ENCODE measurements at regions not wholly inside any gene's neighbourhood (a gene's known extent, or its start where the extent isn't known, plus 50 kb on each side); places are given as distances from the start of the nearest gene placed in this dataset.
"Not testable (repeated sequence)": the region's sequence is repeated elsewhere in the genome, so short reads cannot be mapped to it uniquely, and the experiment has no call there.

GRCh38 chr3:144963810-144964209 is 992.2 kb downstream of the DIPK2A start:
- DNase-seq = no peak

- no peak for DNase-seq
These were observed 994.9 kb downstream of the DIPK2A start for GRCh38 chr3:144966560-144966959.

DNA sequence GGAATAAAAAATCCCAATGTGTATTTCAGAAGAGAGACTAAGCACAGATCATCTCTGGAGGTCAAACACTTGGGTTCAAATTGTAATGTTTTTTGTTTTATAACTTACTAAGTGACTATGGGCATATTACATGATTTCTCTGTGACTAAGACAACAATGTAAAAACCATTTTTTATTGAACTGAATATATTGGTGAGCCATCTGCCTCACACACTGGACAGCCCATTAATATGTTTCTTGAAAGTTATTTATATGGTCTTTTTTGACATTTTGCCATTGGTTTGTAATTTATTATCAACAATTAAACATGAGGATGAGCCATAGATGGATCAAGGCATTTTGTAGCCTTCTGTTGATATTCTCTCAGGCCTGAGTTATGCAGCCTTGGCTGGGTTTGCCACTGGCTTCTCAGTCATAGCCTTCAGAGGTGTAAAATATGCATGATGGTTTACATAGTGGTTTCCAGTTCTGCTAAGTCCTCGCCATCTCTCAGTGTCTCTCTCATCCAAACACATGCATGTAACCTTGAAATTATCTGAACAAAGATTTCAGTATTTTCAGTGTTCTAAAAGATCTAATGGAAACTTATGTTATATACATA is 997.2 kb downstream of the DIPK2A start:
- no peak for DNase-seq

GRCh38 chr3:144984481-144984880 is 1012.9 kb downstream of the DIPK2A start:
- DNase-seq = not testable (repeated sequence)

GRCh38 chr3:144989807-144990206 is 1018.2 kb downstream of the DIPK2A start:
- no peak for DNase-seq

GRCh38 chr3:144995856-144996255 is 1024.2 kb downstream of the DIPK2A start:
- DNase-seq = no peak

DNA sequence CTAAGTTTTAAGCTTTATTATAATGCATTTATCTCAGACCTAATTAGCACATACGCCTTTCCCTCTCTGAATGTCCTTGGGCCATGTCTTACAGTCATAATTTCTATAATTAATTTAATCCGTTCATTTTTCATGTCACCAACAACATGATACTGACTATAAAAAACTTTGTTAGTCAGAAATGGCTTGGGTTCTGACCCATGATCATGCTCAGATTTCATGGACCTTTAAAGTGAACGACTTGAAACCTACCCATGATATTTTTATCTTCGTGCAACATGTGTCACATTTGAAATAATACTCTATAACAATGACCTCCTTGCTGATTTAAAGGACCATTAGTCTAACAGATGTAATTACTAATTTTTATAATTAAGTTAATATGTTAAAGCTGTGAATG is 1033.8 kb downstream of the DIPK2A start:
- no peak for DNase-seq

DNA sequence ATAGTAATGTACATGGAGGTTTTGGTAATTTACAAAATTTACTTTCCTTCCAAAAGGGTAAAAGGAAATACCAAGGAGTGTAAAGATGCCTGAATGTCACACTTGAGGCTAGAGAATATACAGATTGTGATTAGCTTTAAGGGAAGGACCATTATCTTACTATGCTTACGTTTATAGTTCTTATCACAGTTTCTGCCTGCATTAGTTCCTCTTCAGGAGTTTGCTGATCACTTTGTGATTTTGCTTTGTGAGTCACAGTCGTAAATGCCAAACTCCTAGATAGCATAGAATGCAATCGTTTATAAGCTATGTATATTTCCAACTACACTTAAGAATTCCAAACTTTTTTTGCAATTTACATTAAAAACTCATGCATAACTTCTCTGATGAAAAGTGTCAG is 1034.6 kb downstream of the DIPK2A start:
- DNase-seq = no peak

DNA sequence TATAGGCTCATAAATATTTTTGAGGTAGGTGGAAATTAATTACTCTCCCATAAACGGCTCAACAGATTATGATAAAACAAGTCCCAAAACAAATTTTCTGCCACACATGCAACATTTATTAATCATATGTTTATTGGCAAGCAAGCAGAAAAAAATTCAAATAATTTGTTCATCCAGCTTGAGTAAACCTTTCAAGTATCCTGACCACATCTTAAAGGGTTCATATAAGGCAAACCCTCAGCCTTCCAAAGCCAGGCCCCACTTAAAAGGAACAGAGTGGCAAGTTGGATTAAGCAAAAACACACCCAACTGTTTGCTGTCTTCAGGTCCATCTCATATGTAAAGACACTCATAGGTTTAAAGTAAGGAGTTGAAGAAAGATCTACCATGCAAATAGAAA is 1042.3 kb downstream of the DIPK2A start:
- DNase-seq = no peak

DNA sequence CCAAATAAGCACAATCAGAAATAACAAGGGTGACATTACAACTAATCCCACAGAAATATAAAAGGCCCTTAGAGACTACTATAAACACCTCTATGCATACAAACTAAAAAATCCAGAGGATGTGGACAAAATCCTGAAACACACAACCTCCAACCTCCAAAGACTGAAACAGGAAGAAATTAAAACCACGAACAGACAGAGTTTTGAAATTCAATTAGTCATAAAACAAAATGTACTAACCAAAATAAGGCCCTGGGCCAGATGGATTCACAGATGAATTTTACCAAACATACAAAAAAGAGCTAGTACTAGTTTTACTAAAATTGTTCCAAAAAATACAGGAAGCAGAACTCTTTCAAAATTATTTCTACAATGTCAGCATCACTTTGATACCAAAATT is 1043.6 kb downstream of the DIPK2A start:
- DNase-seq = no peak

- no peak for DNase-seq
These were observed 1046.3 kb downstream of the DIPK2A start for GRCh38 chr3:145017959-145018358.

DNA sequence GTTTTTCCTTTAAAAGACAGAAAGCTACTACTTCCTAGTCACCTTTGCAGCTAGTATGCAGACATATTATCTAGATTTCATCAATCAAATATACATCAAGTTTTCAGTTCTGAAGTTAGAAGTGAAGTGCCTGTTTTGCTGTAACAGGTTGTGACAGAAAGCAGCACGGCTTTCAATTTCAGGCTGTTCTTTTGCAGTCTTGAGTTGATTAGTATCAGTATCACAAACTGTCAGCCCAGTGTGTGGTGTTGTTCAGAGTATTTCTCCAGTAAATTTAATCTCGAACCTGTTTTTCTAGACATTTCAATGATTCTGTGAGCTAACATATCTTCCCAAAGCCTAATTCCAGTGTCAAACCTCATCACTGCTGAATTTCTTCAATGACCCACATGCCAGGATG is 1050.8 kb downstream of the DIPK2A start:
- no peak for DNase-seq

- DNase-seq = no peak
These were observed 1053.1 kb downstream of the DIPK2A start for GRCh38 chr3:145024700-145025099.

GRCh38 chr3:145027186-145027585 is 1055.6 kb downstream of the DIPK2A start:
- not testable (repeated sequence) for DNase-seq

- no peak for DNase-seq
These were observed 1061.2 kb downstream of the DIPK2A start for GRCh38 chr3:145032791-145033190.

DNA sequence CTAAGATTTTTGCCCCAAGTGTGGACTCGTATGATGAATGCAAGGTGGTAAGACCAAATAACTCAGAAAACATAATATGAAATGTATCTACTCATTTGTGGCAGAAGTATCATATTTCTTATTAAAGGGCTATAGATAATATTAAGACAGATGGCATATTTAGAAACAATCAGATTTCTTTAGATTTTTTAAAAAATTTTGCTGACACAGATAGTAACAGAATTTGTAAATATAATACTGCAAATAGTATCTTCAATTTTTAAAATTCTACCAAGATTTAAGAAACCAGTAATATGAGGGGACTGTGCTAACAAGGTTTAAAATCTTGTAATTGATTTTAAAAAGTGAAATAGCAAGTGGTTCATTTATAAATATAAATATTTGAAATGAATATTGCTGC is 1064.1 kb downstream of the DIPK2A start:
- DNase-seq = no peak

- DNase-seq = not testable (repeated sequence)
These were observed 1082.4 kb downstream of the DIPK2A start for GRCh38 chr3:145054055-145054454.

GRCh38 chr3:145055375-145056076 is 1083.9 kb downstream of the DIPK2A start:
- no peak for DNase-seq

- DNase-seq = no peak
These were observed 1086.9 kb downstream of the DIPK2A start for GRCh38 chr3:145058483-145058882.

GRCh38 chr3:145063616-145064015 is 1092.0 kb downstream of the DIPK2A start:
- no peak for DNase-seq

GRCh38 chr3:145070795-145071194 is 1090.2 kb downstream of the PLOD2 start:
- no peak for DNase-seq

GRCh38 chr3:145079436-145079835 is 1081.5 kb downstream of the PLOD2 start:
- no peak for DNase-seq

DNA sequence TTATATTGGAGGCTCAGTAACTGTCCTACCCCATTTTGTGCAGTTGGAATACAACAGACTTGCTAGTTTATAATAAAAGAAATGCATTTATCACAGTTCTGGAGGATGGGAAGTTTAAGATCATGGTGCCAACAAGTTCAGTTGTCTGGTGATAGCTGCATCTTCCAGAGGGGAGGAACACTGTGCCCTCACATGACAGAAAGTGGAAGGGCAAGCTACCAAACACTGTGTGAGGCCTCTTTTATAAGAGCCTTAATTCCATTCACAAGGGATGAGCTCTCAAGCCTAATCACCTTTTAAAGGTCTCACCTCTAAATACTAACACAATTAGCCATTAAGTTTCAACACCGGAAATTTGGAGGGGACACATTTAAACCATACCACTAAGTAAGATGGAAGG is 1073.9 kb downstream of the PLOD2 start:
- DNase-seq = no peak

DNA sequence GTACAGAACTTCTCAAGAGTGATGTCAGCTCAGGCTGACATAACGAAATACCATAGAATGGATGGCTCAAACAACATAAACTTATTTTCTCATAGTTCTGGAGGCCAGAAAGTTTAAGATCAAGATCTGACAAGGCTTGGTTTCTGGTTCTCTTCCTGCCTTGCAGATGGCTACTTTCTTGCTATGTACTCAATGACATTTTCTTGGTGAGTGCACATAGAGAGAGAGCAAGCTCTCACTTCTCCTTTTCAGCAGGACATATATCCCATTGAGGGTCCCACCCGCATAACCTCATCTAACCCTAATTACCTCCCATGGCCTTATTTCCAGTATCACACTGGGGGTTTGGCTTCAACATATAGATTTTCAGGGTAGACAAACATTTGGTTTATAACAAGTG is 1072.1 kb downstream of the PLOD2 start:
- no peak for DNase-seq

- DNase-seq = no peak
These were observed 1071.6 kb downstream of the PLOD2 start for GRCh38 chr3:145089337-145089736.
